Caco-2 (cell line): ENCODE measurements at regions not wholly inside any gene's neighbourhood (a gene's known extent, or its start where the extent isn't known, plus 50 kb on each side); places are given as distances from the start of the nearest gene placed in this dataset.

Source experiments
- BruUV-seq: library from RNA; stranded (reverse); fragments of 400-500 nt; replicated peaks from 2 replicates; lab custom pipeline; 2021; lab: Mats Ljungman, UMichigan
- CTCF ChIA-PET: fragments of 300-600 bp; sonication (Branson Sonifier 250); formaldehyde crosslinking; loops from one replicate; lab custom pipeline; 2022; ENCODE audit warnings: antibody characterized with exemption; lab: Charles Lee
- POLR2A ChIA-PET: fragments of 300-600 bp; sonication (Branson Sonifier 250); formaldehyde crosslinking; loops from one replicate; lab custom pipeline; 2022; ENCODE audit warnings: antibody characterized with exemption; lab: Charles Lee
- DNase-seq, 2 experiments: peaks; one replicate each; pipeline versions ENCODE4 v3.0.0 to v3.0.0-alpha.2; 2020 to 2022
- H3K27me3 ChIP-seq: replicated peaks from 2 replicates; pipeline ENCODE4 v1.6.0; 2011; ENCODE audit warnings: low read length; ENCODE audit not compliant: control insufficient read depth, insufficient read depth
- H3K36me3 ChIP-seq: 2 replicates; pipeline ENCODE4 v1.5.1; 2011; ENCODE audit warnings: low read length; ENCODE audit not compliant: control insufficient read depth, insufficient read depth
- H3K4me1 ChIP-seq: fragments of 250-450 bp; sonication (Bioruptor Pico); 2 replicates; pipeline ENCODE4 v1.5.1; 2020; ENCODE audit warnings: mild to moderate bottlenecking
- H3K4me3 ChIP-seq: 2 replicates; pipeline ENCODE4 v1.5.1; 2011; ENCODE audit warnings: low read depth, mild to moderate bottlenecking, control low read depth, low read length
- H3K9me3 ChIP-seq: fragments of 250-450 bp; sonication (Bioruptor Pico); 2 replicates; pipeline ENCODE4 v1.5.1; 2020; ENCODE audit warnings: mild to moderate bottlenecking, moderate library complexity
- H3K27ac Mint-ChIP-seq: one replicate; pipeline ENCODE4 v1.8.0; 2022; ENCODE audit warnings: mixed read lengths; ENCODE audit not compliant: unreplicated experiment
- H3K27me3 Mint-ChIP-seq: one replicate; pipeline ENCODE4 v1.8.0; 2022; ENCODE audit warnings: mixed read lengths; ENCODE audit not compliant: insufficient read depth, unreplicated experiment
- H3K36me3 Mint-ChIP-seq: one replicate; pipeline ENCODE4 v1.8.0; 2022; ENCODE audit warnings: mild to moderate bottlenecking, mixed read lengths; ENCODE audit not compliant: insufficient read depth, unreplicated experiment
- H3K4me1 Mint-ChIP-seq: one replicate; pipeline ENCODE4 v1.8.0; 2022; ENCODE audit warnings: low read depth, mixed read lengths; ENCODE audit not compliant: unreplicated experiment
- H3K4me3 Mint-ChIP-seq: one replicate; pipeline ENCODE4 v1.8.0; 2022; ENCODE audit warnings: mild to moderate bottlenecking, moderate library complexity, mixed read lengths; ENCODE audit not compliant: unreplicated experiment
- H3K9me3 Mint-ChIP-seq: one replicate; pipeline ENCODE4 v1.8.0; 2022; ENCODE audit warnings: mixed read lengths; ENCODE audit not compliant: unreplicated experiment
- intact Hi-C: fragments of 100-400 bp; cut with micrococcal nuclease; formaldehyde crosslinking; loops from one replicate; pipeline ENCODE4 v1.10.0; 2022; ENCODE audit not compliant: unreplicated experiment
- TF ChIP-seq, protein P1 (sequence below), 2 experiments: fragments of 200-600 bp in 1 of 2; IDR thresholded peaks; 1 replicate in 1 of 2; 2 replicates in 1 of 2; pipeline versions ENCODE4 v1.5.1 to v1.8.0; 2011 to 2022; ENCODE audit warnings: antibody characterized with exemption in 1 of 2, control low read depth in 1 of 2, inconsistent platforms in 1 of 2, low read depth in 1 of 2, low read length in 1 of 2, mild to moderate bottlenecking in 1 of 2, moderate library complexity in 1 of 2; ENCODE audit not compliant: insufficient read depth in 1 of 2, severe bottlenecking in 1 of 2, unreplicated experiment in 1 of 2

DNA sequence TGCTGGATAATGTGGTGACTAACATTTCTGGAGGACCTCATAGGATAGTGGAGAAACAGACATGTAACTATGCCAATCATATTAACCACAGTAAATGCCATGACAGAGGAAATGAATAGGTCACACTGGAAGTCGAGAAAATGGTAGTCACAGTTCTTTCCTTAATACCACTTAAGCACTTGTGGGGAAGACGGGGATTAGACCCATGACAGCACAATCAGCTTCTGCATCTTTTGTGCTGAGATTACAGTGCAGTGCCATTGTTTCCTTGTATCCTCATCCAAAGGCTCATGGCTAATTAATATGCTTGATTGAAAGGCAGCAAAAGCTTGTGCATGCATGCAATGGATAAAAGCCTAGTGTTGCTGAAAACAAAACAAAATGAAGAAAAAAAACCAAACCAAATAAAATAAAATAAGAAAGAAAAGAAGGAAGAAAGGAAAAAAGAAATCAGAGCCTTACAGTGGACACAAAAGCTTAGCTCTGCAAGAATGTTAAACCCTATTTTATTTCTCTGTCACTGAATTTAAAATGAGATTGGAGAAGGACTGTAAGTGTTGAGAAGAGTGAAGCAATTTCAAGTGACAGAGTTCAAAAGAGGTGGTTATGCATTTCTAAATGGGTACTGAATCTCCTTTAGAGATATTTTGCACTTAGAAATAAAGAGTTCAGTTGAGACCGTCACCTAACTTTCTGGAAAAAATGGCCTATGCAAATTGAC, 1011.9 kb downstream of the CDH8 start:
- peaks cover 8% of the 10 kb centered on the region; the same call in 1 of the 2 replicates for H3K4me1 ChIP-seq
- no peaks in the 10 kb centered on the region for H3K27me3 ChIP-seq
- no peak overlapping the region for H3K4me3 ChIP-seq
- H3K36me3 ChIP-seq: no peaks in the 10 kb centered on the region
- ChIA-PET CTCF (no interaction called here), POLR2A (no interaction called here)
- no peak overlapping the region for H3K4me3 Mint-ChIP-seq
- intact Hi-C loops: no loop called here
- H3K9me3 Mint-ChIP-seq: no peaks in the 10 kb centered on the region
- BruUV-seq: no TSS peak
- no peaks in the 10 kb centered on the region for H3K27me3 Mint-ChIP-seq
- TF ChIP-seq, protein P1, sequence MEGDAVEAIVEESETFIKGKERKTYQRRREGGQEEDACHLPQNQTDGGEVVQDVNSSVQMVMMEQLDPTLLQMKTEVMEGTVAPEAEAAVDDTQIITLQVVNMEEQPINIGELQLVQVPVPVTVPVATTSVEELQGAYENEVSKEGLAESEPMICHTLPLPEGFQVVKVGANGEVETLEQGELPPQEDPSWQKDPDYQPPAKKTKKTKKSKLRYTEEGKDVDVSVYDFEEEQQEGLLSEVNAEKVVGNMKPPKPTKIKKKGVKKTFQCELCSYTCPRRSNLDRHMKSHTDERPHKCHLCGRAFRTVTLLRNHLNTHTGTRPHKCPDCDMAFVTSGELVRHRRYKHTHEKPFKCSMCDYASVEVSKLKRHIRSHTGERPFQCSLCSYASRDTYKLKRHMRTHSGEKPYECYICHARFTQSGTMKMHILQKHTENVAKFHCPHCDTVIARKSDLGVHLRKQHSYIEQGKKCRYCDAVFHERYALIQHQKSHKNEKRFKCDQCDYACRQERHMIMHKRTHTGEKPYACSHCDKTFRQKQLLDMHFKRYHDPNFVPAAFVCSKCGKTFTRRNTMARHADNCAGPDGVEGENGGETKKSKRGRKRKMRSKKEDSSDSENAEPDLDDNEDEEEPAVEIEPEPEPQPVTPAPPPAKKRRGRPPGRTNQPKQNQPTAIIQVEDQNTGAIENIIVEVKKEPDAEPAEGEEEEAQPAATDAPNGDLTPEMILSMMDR (IDR thresholded peaks at IDR 0.05; ENCODE audit: insufficient read depth in 1 of 2, low read depth in 1 of 2, low read length in 1 of 2, severe bottlenecking in 1 of 2, unreplicated experiment in 1 of 2): no peak
- no peaks in the 10 kb centered on the region for H3K36me3 Mint-ChIP-seq
- DNase-seq: no peak
- H3K9me3 ChIP-seq: no peaks in the 10 kb centered on the region
- no peak overlapping the region for H3K27ac Mint-ChIP-seq
- H3K4me1 Mint-ChIP-seq: peaks cover 8% of the 10 kb centered on the region

DNA sequence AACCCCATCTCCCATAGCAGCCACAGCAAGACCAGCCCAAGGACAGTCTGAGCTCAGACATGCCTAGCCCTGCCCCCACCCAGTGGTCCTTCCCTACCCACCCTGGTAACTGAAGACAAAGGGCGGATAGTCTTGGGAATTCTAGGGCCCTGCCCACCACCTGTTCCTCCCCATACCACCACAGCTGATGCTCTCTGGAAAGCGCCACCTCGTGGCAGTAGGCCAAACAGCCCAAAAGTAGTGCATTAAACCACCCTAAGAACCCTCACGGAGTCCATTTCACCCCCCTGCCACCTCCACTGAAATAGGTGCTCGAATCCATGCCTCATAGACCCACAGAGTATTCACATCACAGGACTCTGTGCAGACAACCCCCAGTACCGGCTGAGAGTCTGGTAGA, 1021.4 kb downstream of the CDH8 start:
- Mint-ChIP-seq H3K27ac (no peak overlapping the region), H3K27me3 (no peaks in the 10 kb centered on the region), H3K4me1 (no peaks in the 10 kb centered on the region), H3K36me3 (no peaks in the 10 kb centered on the region), H3K4me3 (no peak overlapping the region), H3K9me3 (no peaks in the 10 kb centered on the region)
- H3K27me3 ChIP-seq: no peaks in the 10 kb centered on the region
- intact Hi-C loops: no loop called here
- H3K9me3 ChIP-seq: no peaks in the 10 kb centered on the region
- DNase-seq: peak in 1 of 2 experiments; percentile 29
- TF ChIP-seq, protein P1 (IDR thresholded peaks at IDR 0.05; ENCODE audit: insufficient read depth in 1 of 2, low read depth in 1 of 2, low read length in 1 of 2, severe bottlenecking in 1 of 2, unreplicated experiment in 1 of 2): peak in 1 of 2 experiments; percentile 15
- no peaks in the 10 kb centered on the region for H3K4me1 ChIP-seq
- no peak overlapping the region for H3K4me3 ChIP-seq
- no peaks in the 10 kb centered on the region for H3K36me3 ChIP-seq
- POLR2A ChIA-PET: no interaction called here
- CTCF ChIA-PET: no interaction called here
- no TSS peak for BruUV-seq

DNA sequence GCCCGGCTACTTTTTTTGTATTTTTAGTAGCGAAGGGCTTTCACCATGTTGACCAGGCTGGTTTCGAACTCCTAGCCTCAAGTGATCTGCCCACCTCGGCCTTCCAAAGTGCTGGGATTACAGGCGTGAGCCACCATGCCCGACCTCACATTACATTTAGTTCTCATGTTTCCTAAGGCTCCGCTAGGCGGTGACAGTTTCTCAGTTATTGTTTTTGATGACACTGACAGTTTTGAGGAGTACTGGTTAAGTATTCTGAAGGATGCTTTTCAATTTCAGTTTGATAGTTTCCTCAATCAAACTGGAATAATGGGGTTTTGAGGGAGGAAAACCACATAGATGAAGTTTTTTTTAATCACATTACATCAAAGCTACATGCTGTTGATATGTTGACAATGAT, 1028.5 kb downstream of the CDH8 start:
- H3K27ac Mint-ChIP-seq: no peak overlapping the region
- no peak overlapping the region for H3K4me3 Mint-ChIP-seq
- H3K27me3 Mint-ChIP-seq: peaks cover 8% of the 10 kb centered on the region
- POLR2A ChIA-PET: no interaction called here
- no peaks in the 10 kb centered on the region for H3K36me3 Mint-ChIP-seq
- H3K4me3 ChIP-seq: no peak overlapping the region
- DNase-seq: no peak
- TF ChIP-seq, protein P1 (IDR thresholded peaks at IDR 0.05; ENCODE audit: insufficient read depth in 1 of 2, low read depth in 1 of 2, low read length in 1 of 2, severe bottlenecking in 1 of 2, unreplicated experiment in 1 of 2): peak; percentile 12 to 18
- no peaks in the 10 kb centered on the region for H3K27me3 ChIP-seq
- H3K4me1 ChIP-seq: no peaks in the 10 kb centered on the region
- H3K36me3 ChIP-seq: no peaks in the 10 kb centered on the region
- no TSS peak for BruUV-seq
- CTCF ChIA-PET: no interaction called here
- no peaks in the 10 kb centered on the region for H3K9me3 ChIP-seq
- no peaks in the 10 kb centered on the region for H3K4me1 Mint-ChIP-seq
- no peaks in the 10 kb centered on the region for H3K9me3 Mint-ChIP-seq
- intact Hi-C loops: no loop called here
